Sigmoid colon (tissue), 4 donors: ENCODE measurements at regions not wholly inside any gene's neighbourhood (a gene's known extent, or its start where the extent isn't known, plus 50 kb on each side); places are given as distances from the start of the nearest gene placed in this dataset.

Experiments
- POLR2A ChIP-seq, 2 donors: fragments of 450-650 bp; IDR thresholded peaks; one replicate each; pipeline ENCODE4 v1.6.1; 2016; ENCODE audit warnings: antibody characterized with exemption in 2 of 2, mild to moderate bottlenecking in 2 of 2, moderate library complexity in 2 of 2
- POLR2AphosphoS5 ChIP-seq, 4 donors: sonication (generic); formaldehyde crosslinking; IDR thresholded peaks; one replicate each; pipeline ENCODE4 v1.6.1; 2017; ENCODE audit warnings: antibody characterized with exemption in 4 of 4
- TF ChIP-seq, protein P1 (sequence below), 4 experiments: fragments of 450-650 bp in 3 of 4; fragments of 200-600 bp in 1 of 4; IDR thresholded peaks; one replicate each; pipeline ENCODE4 v1.5.1; 2016 to 2019; ENCODE audit warnings: antibody characterized with exemption in 4 of 4, mild to moderate bottlenecking in 3 of 4, moderate library complexity in 2 of 4

DNA sequence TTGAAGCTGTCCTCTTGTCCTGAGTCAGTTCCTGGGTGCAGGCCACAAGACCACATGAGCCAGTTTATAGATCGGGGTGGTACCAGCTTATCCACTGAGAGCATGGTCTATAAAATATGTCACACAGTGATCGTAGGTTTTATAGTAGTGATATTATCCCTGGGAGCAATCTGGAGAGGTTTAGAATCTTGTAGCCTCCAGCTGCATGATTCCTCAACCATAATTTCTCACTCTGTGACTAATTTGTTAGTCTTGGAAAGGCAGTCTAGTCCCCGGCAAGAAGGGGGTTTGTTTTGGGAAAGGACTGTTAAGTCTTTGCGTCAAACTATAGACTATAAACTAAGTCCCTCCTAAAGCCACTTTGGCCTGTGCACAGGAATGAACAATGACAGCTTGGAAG, 693.0 kb upstream of the CADM2 start:
- TF ChIP-seq, protein P1, sequence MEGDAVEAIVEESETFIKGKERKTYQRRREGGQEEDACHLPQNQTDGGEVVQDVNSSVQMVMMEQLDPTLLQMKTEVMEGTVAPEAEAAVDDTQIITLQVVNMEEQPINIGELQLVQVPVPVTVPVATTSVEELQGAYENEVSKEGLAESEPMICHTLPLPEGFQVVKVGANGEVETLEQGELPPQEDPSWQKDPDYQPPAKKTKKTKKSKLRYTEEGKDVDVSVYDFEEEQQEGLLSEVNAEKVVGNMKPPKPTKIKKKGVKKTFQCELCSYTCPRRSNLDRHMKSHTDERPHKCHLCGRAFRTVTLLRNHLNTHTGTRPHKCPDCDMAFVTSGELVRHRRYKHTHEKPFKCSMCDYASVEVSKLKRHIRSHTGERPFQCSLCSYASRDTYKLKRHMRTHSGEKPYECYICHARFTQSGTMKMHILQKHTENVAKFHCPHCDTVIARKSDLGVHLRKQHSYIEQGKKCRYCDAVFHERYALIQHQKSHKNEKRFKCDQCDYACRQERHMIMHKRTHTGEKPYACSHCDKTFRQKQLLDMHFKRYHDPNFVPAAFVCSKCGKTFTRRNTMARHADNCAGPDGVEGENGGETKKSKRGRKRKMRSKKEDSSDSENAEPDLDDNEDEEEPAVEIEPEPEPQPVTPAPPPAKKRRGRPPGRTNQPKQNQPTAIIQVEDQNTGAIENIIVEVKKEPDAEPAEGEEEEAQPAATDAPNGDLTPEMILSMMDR (IDR thresholded peaks at IDR 0.05) = no peak
- no peak for TF ChIP-seq POLR2AphosphoS5 (IDR thresholded peaks at IDR 0.05)
- TF ChIP-seq POLR2A (IDR thresholded peaks at IDR 0.05) = no peak
